Esophagus muscularis mucosa (tissue), 4 donors: ENCODE measurements at regions not wholly inside any gene's neighbourhood (a gene's known extent, or its start where the extent isn't known, plus 50 kb on each side); places are given as distances from the start of the nearest gene placed in this dataset.

Source experiments
- DNase-seq: peaks from one replicate; pipeline ENCODE4 v3.0.0-alpha.2; 2017; ENCODE audit errors: extremely low spot score
- H3K27ac ChIP-seq, 4 donors: fragments of 200-600 bp; sonication (generic); replicated peaks in 1 of 4; 1 replicate in 3 of 4; 2 replicates in 1 of 4; pipeline ENCODE4 v1.5.1; 2016 to 2019; ENCODE audit warnings: mild to moderate bottlenecking in 1 of 4
- H3K27me3 ChIP-seq, 4 donors: fragments of 200-600 bp; sonication (generic); one replicate each; pipeline versions ENCODE4 v1.5.1 to v1.6.0; 2016 to 2019
- H3K36me3 ChIP-seq, 4 donors: fragments of 200-600 bp; sonication (generic); one replicate each; pipeline ENCODE4 v1.5.1; 2016 to 2019
- H3K4me1 ChIP-seq, 4 donors: fragments of 200-600 bp; sonication (generic); one replicate each; pipeline ENCODE4 v1.5.1; 2016 to 2019
- H3K4me3 ChIP-seq, 4 donors: fragments of 200-600 bp; sonication (generic); 1 replicate in 2 of 4; 2 replicates in 2 of 4; pipeline ENCODE4 v1.5.1; 2016 to 2019; ENCODE audit warnings: mild to moderate bottlenecking in 4 of 4, moderate library complexity in 1 of 4
- H3K9me3 ChIP-seq, 4 donors: fragments of 200-600 bp; sonication (generic); 1 replicate in 3 of 4; 2 replicates in 1 of 4; pipeline ENCODE4 v1.5.1; 2016 to 2019
- EP300 ChIP-seq: sonication (generic); formaldehyde crosslinking; IDR thresholded peaks from one replicate; pipeline ENCODE4 v1.6.1; 2017; ENCODE audit warnings: antibody characterized with exemption
- POLR2A ChIP-seq: fragments of 450-650 bp; IDR thresholded peaks from one replicate; pipeline ENCODE4 v1.6.1; 2017; ENCODE audit warnings: antibody characterized with exemption, moderate library complexity, mild to moderate bottlenecking, low read depth
- POLR2AphosphoS5 ChIP-seq, 2 donors: sonication (generic); formaldehyde crosslinking; IDR thresholded peaks; one replicate each; pipeline ENCODE4 v1.6.1; 2017; ENCODE audit warnings: antibody characterized with exemption in 2 of 2
- WGBS: methylation state at CpG from one replicate; pipeline ENCODE4 v1.1.5; 2018; 5-methylcytosine and 5-hydroxymethylcytosine counted together
- intact Hi-C: fragments of 100-400 bp; cut with DNase I; formaldehyde crosslinking; loops from one replicate; pipeline ENCODE4 v1.15.1; 2023
- TF ChIP-seq, protein P1 (sequence below), 3 experiments: fragments of 200-600 bp in 2 of 3; fragments of 450-650 bp in 1 of 3; sonication (generic) in 2 of 3; IDR thresholded peaks; one replicate each; pipeline ENCODE4 v1.5.1; 2017 to 2019; ENCODE audit warnings: antibody characterized with exemption in 3 of 3, mild to moderate bottlenecking in 2 of 3, moderate library complexity in 1 of 3

GRCh38 chr12:129966146-129966995, 62.5 kb upstream of the TMEM132D start:
- no peak for DNase-seq
- no peak for TF ChIP-seq EP300
- TF ChIP-seq POLR2AphosphoS5 (IDR thresholded peaks at IDR 0.05) = no peak
- TF ChIP-seq, protein P1, sequence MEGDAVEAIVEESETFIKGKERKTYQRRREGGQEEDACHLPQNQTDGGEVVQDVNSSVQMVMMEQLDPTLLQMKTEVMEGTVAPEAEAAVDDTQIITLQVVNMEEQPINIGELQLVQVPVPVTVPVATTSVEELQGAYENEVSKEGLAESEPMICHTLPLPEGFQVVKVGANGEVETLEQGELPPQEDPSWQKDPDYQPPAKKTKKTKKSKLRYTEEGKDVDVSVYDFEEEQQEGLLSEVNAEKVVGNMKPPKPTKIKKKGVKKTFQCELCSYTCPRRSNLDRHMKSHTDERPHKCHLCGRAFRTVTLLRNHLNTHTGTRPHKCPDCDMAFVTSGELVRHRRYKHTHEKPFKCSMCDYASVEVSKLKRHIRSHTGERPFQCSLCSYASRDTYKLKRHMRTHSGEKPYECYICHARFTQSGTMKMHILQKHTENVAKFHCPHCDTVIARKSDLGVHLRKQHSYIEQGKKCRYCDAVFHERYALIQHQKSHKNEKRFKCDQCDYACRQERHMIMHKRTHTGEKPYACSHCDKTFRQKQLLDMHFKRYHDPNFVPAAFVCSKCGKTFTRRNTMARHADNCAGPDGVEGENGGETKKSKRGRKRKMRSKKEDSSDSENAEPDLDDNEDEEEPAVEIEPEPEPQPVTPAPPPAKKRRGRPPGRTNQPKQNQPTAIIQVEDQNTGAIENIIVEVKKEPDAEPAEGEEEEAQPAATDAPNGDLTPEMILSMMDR (IDR thresholded peaks at IDR 0.05) = no peak
- TF ChIP-seq POLR2A = no peak
- H3K9me3 ChIP-seq = peaks cover 0 to 7% (median 0%) of the 10 kb centered on the region in 4 donors
- H3K36me3 ChIP-seq = no peaks in the 10 kb centered on the region
- WGBS = 38% methylated on average over 10 of the region's 10 CpGs
- H3K27me3 ChIP-seq = peaks cover 0 to 9% (median 0%) of the 10 kb centered on the region in 4 donors
- H3K4me3 ChIP-seq = no peak overlapping the region
- no peak overlapping the region for H3K27ac ChIP-seq
- intact Hi-C loops = no loop called here
- H3K4me1 ChIP-seq = no peaks in the 10 kb centered on the region

- no peaks in the 10 kb centered on the region for H3K36me3 ChIP-seq
- no peaks in the 10 kb centered on the region for H3K4me1 ChIP-seq
- intact Hi-C loops = no loop called here
- no peak for DNase-seq
- H3K27ac ChIP-seq = no peak overlapping the region
- 81% methylated on average over 7 of the region's 7 CpGs for WGBS
- H3K9me3 ChIP-seq = peaks cover 0 to 7% (median 0%) of the 10 kb centered on the region in 4 donors
- no peak for TF ChIP-seq POLR2A
- TF ChIP-seq, protein P1 (IDR thresholded peaks at IDR 0.05) = no peak
- no peak for TF ChIP-seq EP300
- no peak for TF ChIP-seq POLR2AphosphoS5 (IDR thresholded peaks at IDR 0.05)
- no peak overlapping the region for H3K4me3 ChIP-seq
- H3K27me3 ChIP-seq = no peaks in the 10 kb centered on the region
These were observed 67.9 kb upstream of the TMEM132D start for GRCh38 chr12:129971721-129972120.

DNA sequence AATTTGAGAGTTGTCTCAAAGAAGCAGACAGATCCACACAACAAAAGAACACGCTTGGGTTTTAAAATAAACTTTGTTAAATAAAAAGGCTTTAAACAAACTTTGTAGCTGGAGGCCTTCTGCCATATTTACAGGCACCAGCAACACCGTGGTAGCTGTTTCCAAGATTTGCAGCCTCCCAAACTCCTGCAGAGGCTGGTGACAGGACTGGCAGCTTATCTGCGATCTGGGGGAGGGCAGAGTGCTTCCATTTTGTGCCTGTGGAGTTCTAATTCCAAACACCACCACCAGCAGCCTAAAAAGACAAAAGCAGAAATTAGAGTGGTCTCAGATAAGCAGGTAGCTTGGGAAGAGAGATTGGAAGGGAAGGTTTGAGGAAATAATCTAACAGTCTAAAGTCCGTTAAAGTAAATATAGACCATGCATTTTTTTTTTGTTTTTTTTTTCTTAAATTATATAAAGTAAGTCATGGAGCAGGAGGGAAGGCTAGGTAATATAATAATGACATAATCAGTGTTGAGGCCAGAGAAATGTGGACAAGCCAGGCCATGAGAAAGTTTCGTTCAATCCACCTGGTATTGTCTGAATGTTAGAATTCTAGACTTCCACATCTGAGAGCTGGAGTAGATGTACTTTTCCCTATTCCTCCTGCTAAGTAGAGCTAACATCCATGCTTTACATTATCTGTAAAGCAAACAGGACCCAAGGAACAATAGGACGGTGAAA, 69.6 kb upstream of the TMEM132D start:
- Histone ChIP-seq H3K4me1 (no peaks in the 10 kb centered on the region), H3K9me3 (peaks cover 0 to 3% (median 0%) of the 10 kb centered on the region in 4 donors), H3K27ac (no peak overlapping the region), H3K36me3 (no peaks in the 10 kb centered on the region), H3K27me3 (no peaks in the 10 kb centered on the region), H3K4me3 (no peak overlapping the region)
- intact Hi-C loops = no loop called here
- TF ChIP-seq POLR2AphosphoS5 (IDR thresholded peaks at IDR 0.05) (no peak), POLR2A (no peak), EP300 (no peak)
- TF ChIP-seq, protein P1 (IDR thresholded peaks at IDR 0.05) = no peak
- no peak for DNase-seq
- 72% methylated on average over 6 of the region's 6 CpGs for WGBS

- H3K27ac ChIP-seq = no peak overlapping the region
- no peaks in the 10 kb centered on the region for H3K36me3 ChIP-seq
- intact Hi-C loops = no loop called here
- H3K27me3 ChIP-seq = peaks cover 0 to 16% (median 0%) of the 10 kb centered on the region in 4 donors
- WGBS = 24% methylated on average over 4 of the region's 4 CpGs
- DNase-seq = no peak
- no peaks in the 10 kb centered on the region for H3K4me1 ChIP-seq
- TF ChIP-seq POLR2AphosphoS5 (IDR thresholded peaks at IDR 0.05) (no peak), POLR2A (no peak), EP300 (no peak)
- TF ChIP-seq, protein P1 (IDR thresholded peaks at IDR 0.05) = no peak
- H3K4me3 ChIP-seq = no peak overlapping the region
- peaks cover 0 to 17% (median 0%) of the 10 kb centered on the region in 4 donors for H3K9me3 ChIP-seq
These were observed 80.3 kb upstream of the TMEM132D start for GRCh38 chr12:129984106-129984505.
